Endothelial cell of hepatic sinusoid (primary cell): ENCODE measurements at regions not wholly inside any gene's neighbourhood (a gene's known extent, or its start where the extent isn't known, plus 50 kb on each side); places are given as distances from the start of the nearest gene placed in this dataset.

Source experiments
- in situ Hi-C: cut with HindIII; loops from 2 replicates; pipeline ENCODE4 v1.10.0; 2017; ENCODE audit warnings: low sequenced_read_pairs

DNA sequence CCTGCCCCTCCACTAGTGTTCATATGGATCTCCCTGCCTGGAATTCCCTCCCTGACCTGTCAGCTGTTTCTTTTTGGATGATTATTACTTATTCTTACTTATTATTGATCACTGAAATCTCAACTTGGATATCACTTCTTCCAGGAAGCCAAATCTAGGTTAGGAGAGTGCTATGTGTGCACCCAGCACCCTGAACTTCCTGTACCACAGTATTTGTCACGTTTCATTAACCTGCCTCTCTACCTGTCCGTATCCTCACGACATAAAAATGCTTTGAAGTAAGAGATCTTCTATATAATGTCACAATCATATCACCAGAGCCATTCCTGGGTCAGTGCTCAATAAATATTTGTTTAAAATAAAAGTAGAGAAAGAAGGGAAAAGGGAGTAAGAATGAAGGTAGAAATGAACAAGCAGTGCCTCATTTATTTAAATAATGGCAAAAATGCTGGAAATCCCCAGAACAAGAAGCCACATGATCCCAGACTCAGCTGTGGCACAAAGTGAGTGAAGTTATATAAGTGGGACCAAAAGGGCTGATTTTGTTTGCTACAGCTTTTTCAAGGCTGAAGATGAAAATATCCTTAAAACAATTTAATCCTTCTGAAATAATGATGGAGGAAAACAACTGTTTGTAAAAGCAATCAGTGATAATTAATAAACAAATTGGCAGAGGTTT lies 88.0 kb upstream of the MANEA start:
- in situ Hi-C loops: no loop called here

DNA sequence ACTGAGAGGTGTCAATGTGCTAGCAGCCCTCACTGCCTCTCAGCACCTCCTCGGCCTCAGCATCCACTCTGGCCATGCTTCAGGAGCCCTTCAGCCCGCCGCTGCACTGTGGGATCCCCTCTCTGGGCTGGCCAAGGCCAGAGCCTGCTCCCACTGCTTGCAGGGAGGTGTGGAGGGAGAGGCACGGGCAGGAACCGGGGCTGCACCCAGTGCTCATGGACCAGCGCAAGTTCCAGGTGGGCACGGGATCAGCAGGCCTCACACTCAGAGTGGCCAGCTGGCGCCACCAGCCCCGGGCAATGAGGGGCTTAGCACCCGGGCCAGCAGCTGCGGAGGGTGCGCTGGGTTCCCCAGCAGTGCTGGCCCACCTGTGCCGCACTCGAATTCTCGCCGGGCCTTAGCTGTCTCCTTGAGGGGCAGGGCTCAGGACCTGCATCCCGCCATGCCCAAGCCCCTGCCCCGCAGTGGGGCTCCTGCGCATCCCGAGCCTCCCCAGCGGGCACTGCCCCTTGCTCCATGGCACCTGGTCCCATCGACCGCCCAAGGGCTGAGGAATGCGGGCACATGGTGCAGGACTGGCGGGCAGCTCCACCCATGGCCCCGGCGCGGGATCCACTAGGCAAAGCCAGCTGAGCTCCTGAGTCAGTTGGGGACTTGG lies 80.4 kb upstream of the MANEA start:
- in situ Hi-C loops: no loop called here

DNA sequence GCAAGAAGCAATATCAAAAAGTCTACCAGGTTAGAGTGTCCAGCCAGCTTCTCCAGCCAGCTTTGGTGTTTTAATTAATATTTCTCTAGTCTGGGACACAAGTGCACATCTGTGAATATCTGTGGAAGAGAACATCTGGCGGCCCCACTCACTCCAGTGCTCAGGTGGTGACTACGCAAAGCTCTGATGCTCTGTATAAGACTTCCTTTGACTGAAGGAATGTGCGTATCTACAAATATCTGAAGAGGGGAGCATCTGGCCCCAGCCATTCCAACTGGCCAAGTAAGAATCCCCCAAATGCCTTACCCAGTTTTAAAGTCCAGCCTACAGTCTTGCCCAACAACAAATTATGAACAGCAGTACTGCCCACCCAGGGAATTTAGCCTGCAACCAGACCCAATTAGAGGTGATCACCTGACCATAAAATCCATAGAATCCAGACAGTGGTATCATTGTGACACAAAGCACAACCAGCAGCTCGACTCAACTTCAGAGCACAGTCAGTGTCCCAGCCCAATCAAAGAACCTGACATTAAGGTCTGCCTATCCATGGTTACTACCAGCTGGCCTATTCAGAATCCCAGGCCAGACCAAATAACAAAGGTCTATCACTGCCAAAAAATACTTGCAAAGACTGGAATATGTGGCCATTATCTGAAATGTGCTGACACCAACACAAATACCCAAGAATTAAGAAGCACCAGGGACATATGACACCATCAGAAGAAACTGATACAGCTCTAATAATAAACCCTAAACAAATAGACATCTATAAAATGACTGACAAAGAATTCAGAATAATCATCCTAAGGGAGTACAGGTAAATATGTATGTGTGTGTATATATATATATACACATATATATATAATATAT lies 76.1 kb upstream of the MANEA start:
- in situ Hi-C loops: no loop called here

DNA sequence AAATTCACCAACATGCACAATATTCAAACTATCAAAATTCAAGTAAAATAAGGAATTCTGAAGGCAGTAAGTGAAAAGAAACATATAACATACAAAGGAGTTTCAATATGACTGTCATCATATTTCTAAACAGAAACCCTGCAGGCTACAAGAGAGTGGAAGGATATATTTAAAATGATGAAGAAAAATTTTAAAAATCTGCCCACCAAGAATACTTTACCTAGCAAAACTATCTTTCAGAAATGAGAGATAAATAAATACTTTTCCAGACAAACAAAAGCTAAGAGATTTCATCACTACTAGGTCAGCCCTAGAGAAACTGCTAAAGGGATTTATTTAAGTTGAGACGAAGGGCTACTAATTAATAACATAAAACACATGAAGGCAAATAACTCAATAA lies 73.8 kb upstream of the MANEA start:
- in situ Hi-C loops: no loop called here

DNA sequence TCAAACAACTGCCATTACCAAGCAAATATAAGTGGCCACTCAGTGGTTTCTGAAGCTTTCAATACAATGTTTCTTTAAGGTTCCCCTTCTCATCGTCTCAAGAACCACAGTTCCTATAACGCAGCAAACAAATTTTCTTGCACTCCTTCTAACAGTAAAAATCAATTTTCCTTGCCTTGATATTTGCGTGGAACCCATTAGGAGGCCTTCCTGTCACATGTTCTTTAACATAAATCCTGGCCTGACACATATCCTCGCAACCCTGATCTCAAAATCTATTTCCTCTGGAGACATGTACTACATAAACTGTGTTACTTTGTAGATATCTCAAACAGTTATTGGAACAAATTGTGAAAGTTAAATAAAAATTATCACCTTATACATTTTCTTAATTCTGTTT lies 65.9 kb upstream of the MANEA start:
- in situ Hi-C loops: no loop called here

GRCh38 chr6:95515975-95516374 lies 61.4 kb upstream of the MANEA start:
- in situ Hi-C loops: no loop called here

GRCh38 chr6:95517004-95517403 lies 60.3 kb upstream of the MANEA start:
- in situ Hi-C loops: no loop called here

- in situ Hi-C loops: no loop called here
Measured at GRCh38 chr6:95517568-95517967, 59.8 kb upstream of the MANEA start.

- in situ Hi-C loops: no loop called here
Measured at GRCh38 chr6:95518630-95519227, 58.6 kb upstream of the MANEA start.

GRCh38 chr6:95519228-95520037 lies 57.9 kb upstream of the MANEA start:
- in situ Hi-C loops: no loop called here

- in situ Hi-C loops: no loop called here
Measured at GRCh38 chr6:95521181-95521580, 56.2 kb upstream of the MANEA start.
